HCT116 (cell line): ENCODE measurements at regions not wholly inside any gene's neighbourhood (a gene's known extent, or its start where the extent isn't known, plus 50 kb on each side); places are given as distances from the start of the nearest gene placed in this dataset.

Source experiments
- ATAC-seq: fragments of 200-7000 bp; cut with Tn5 transposase; 2 replicates; pipeline ENCODE4 v1.9.1; 2020; ENCODE audit warnings: mild to moderate bottlenecking, moderate library complexity
- BruUV-seq: library from RNA; stranded (reverse); fragments of 400-500 nt; replicated peaks from 2 replicates; lab custom pipeline; 2021; lab: Mats Ljungman, UMichigan
- CTCF ChIA-PET: fragments of 300-600 bp; sonication (Branson Sonifier 250); formaldehyde crosslinking; loops from one replicate; lab custom pipeline; 2021; ENCODE audit warnings: antibody characterized with exemption; lab: Charles Lee
- POLR2A ChIA-PET: fragments of 300-600, 350-600 bp; sonication (Branson Sonifier 250); formaldehyde crosslinking; loops from one replicate; lab custom pipeline; 2021; ENCODE audit warnings: antibody characterized with exemption; lab: Charles Lee
- RAD21 ChIA-PET, 2 experiments: fragments of 300-600 bp; sonication (Branson Sonifier 250); formaldehyde crosslinking; loops; one replicate each; lab custom pipeline; 2023; ENCODE audit warnings: low total read pairs in 2 of 2; ENCODE audit not compliant: uncharacterized antibody in 2 of 2, unreplicated experiment in 2 of 2, low non-redundant PET in 1 of 2; lab: Charles Lee
- DNase-seq: peaks from one replicate; pipeline ENCODE4 v3.0.0-alpha.2; 2010; ENCODE audit warnings: low read depth, low spot score
- H2AFZ ChIP-seq: fragments of 200-600 bp; shearing (Covaris generic), sonication (generic); 2 replicates; pipeline ENCODE4 v1.6.1; 2017; ENCODE audit warnings: low read depth, mixed run types, mixed read lengths, antibody characterized with exemption, low read length; ENCODE audit not compliant: poor library complexity, severe bottlenecking
- H3K27ac ChIP-seq: 2 replicates; pipeline ENCODE4 v1.5.1; 2012; ENCODE audit warnings: low read depth, low read length
- H3K27me3 ChIP-seq: fragments of 200-600 bp; sonication (generic); 2 replicates; pipeline ENCODE4 v1.6.1; 2016; ENCODE audit warnings: mixed run types, low read length, mixed read lengths; ENCODE audit not compliant: insufficient read depth
- H3K36me3 ChIP-seq, 2 experiments: fragments of 200-500 bp in 1 of 2; fragments of 200-600 bp in 1 of 2; sonication (Bioruptor generic) in 1 of 2; sonication (generic) in 1 of 2; 2 replicates each; pipeline versions ENCODE4 v1.5.1 to v1.6.1; 2014 to 2016; ENCODE audit warnings: low read length in 2 of 2, inconsistent platforms in 1 of 2, mixed read lengths in 1 of 2, mixed run types in 1 of 2; ENCODE audit not compliant: insufficient read depth in 2 of 2, control insufficient read depth in 1 of 2
- H3K4me1 ChIP-seq, 2 experiments: fragments of 200-600 bp in 1 of 2; sonication (generic) in 1 of 2; 2 replicates each; pipeline versions ENCODE4 v1.5.1 to v1.6.1; 2012 to 2017; ENCODE audit warnings: low read length in 2 of 2, inconsistent platforms in 1 of 2, mild to moderate bottlenecking in 1 of 2, mixed read lengths in 1 of 2, mixed run types in 1 of 2, moderate library complexity in 1 of 2; ENCODE audit not compliant: insufficient read depth in 2 of 2, control insufficient read depth in 1 of 2
- H3K4me2 ChIP-seq: fragments of 200-600 bp; sonication (generic); 2 replicates; pipeline ENCODE4 v1.6.1; 2017; ENCODE audit warnings: mixed run types, low read length, mixed read lengths
- H3K4me3 ChIP-seq, 2 experiments: fragments of 200-600 bp in 1 of 2; sonication (generic) in 1 of 2; replicated peaks in 1 of 2; 2 replicates each; pipeline ENCODE4 v1.5.1; 2011 to 2016; ENCODE audit warnings: low read length in 2 of 2, control low read depth in 1 of 2, low read depth in 1 of 2, mild to moderate bottlenecking in 1 of 2, mixed read lengths in 1 of 2, mixed run types in 1 of 2
- H3K79me2 ChIP-seq: fragments of 200-600 bp; sonication (generic); 2 replicates; pipeline ENCODE4 v1.6.1; 2017; ENCODE audit warnings: mild to moderate bottlenecking, mixed run types, low read length, moderate library complexity, mixed read lengths; ENCODE audit not compliant: insufficient read depth
- H3K9ac ChIP-seq: fragments of 200-600 bp; sonication (generic); 2 replicates; pipeline ENCODE4 v1.6.1; 2016; ENCODE audit warnings: low read length, mixed read lengths
- H3K9me2 ChIP-seq: fragments of 200-600 bp; sonication (generic), shearing (Covaris generic); 2 replicates; pipeline ENCODE4 v1.6.1; 2017; ENCODE audit warnings: mixed run types, mild to moderate bottlenecking, moderate library complexity; ENCODE audit not compliant: insufficient read depth
- H3K9me3 ChIP-seq, 2 experiments: fragments of 200-500 bp in 1 of 2; fragments of 200-600 bp in 1 of 2; sonication (Bioruptor generic) in 1 of 2; sonication (generic) in 1 of 2; 2 replicates each; pipeline ENCODE4 v1.6.1; 2014 to 2017; ENCODE audit warnings: low read length in 2 of 2, mixed read lengths in 2 of 2, inconsistent platforms in 1 of 2, low read depth in 1 of 2, mild to moderate bottlenecking in 1 of 2, mixed run types in 1 of 2, moderate library complexity in 1 of 2; ENCODE audit not compliant: control insufficient read depth in 1 of 2, insufficient read depth in 1 of 2
- H4K20me1 ChIP-seq: fragments of 200-600 bp; sonication (generic), shearing (Covaris generic); 2 replicates; pipeline ENCODE4 v1.6.1; 2017; ENCODE audit warnings: mixed run types, mild to moderate bottlenecking, moderate library complexity; ENCODE audit not compliant: insufficient read depth
- CBX3 ChIP-seq: IDR thresholded peaks from 2 replicates; pipeline ENCODE4 v1.6.1; 2012; ENCODE audit warnings: low read depth
- CEBPB ChIP-seq: IDR thresholded peaks from 2 replicates; pipeline ENCODE4 v1.6.1; 2012; ENCODE audit warnings: low read depth
- CTCF ChIP-seq, 3 experiments: fragments of 200-600 bp in 1 of 3; sonication (generic) in 1 of 3; IDR thresholded peaks in 2 of 3; conservative IDR thresholded peaks in 1 of 3; 2 replicates each; pipeline ENCODE4 v1.5.1; 2012 to 2017; ENCODE audit warnings: low read depth in 2 of 3, low read length in 2 of 3, antibody characterized with exemption in 1 of 3, borderline replicate concordance in 1 of 3, control low read depth in 1 of 3, mild to moderate bottlenecking in 1 of 3, mixed read lengths in 1 of 3, mixed run types in 1 of 3, moderate library complexity in 1 of 3; ENCODE audit not compliant: insufficient read depth in 1 of 3
- EGR1 ChIP-seq: IDR thresholded peaks from 2 replicates; pipeline ENCODE4 v1.6.1; 2012; ENCODE audit warnings: low read depth
- ELF1 ChIP-seq: IDR thresholded peaks from 2 replicates; pipeline ENCODE4 v1.6.1; 2012; ENCODE audit warnings: low read depth, borderline replicate concordance
- EZH2phosphoT487 ChIP-seq: fragments of 200-600 bp; IDR thresholded peaks from 2 replicates; pipeline ENCODE4 v1.6.1; 2018; ENCODE audit warnings: antibody characterized with exemption, borderline replicate concordance
- JUND ChIP-seq: IDR thresholded peaks from 2 replicates; pipeline ENCODE4 v1.6.1; 2012
- MAX ChIP-seq: IDR thresholded peaks from 2 replicates; pipeline ENCODE4 v1.6.1; 2012
- POLR2A ChIP-seq: IDR thresholded peaks from 2 replicates; pipeline ENCODE4 v1.7.0; 2011; ENCODE audit warnings: borderline replicate concordance; ENCODE audit not compliant: insufficient read depth, insufficient read length; ENCODE audit errors: extremely low read depth
- POLR2AphosphoS5 ChIP-seq: IDR thresholded peaks from 2 replicates; pipeline ENCODE4 v1.6.1; 2011; ENCODE audit warnings: mild to moderate bottlenecking, low read depth, low read length, moderate library complexity
- RAD21 ChIP-seq: IDR thresholded peaks from 2 replicates; pipeline ENCODE4 v1.6.1; 2012; ENCODE audit warnings: low read depth, mild to moderate bottlenecking
- SIN3A ChIP-seq: IDR thresholded peaks from 2 replicates; pipeline ENCODE4 v1.6.1; 2012; ENCODE audit warnings: low read depth
- SRF ChIP-seq: IDR thresholded peaks from 2 replicates; pipeline ENCODE4 v1.6.1; 2012; ENCODE audit warnings: low read depth
- YY1 ChIP-seq: IDR thresholded peaks from 2 replicates; pipeline ENCODE4 v1.6.1; 2011; ENCODE audit warnings: low read length, low read depth, moderate library complexity, mild to moderate bottlenecking; ENCODE audit not compliant: insufficient replicate concordance; ENCODE audit errors: extremely low read depth
- ZBTB33 ChIP-seq: IDR thresholded peaks from 2 replicates; pipeline ENCODE4 v1.6.1; 2011; ENCODE audit warnings: mild to moderate bottlenecking, low read length, moderate library complexity; ENCODE audit not compliant: insufficient replicate concordance; ENCODE audit errors: extremely low read depth
- ZFX ChIP-seq: fragments of 450-650 bp; IDR thresholded peaks from 2 replicates; pipeline ENCODE4 v1.6.1; 2017
- ZNF274 ChIP-seq: fragments of 200-500 bp; sonication (Bioruptor generic); IDR thresholded peaks from 2 replicates; pipeline ENCODE4 v1.6.1; 2014; ENCODE audit warnings: mild to moderate bottlenecking, low read depth, low read length, inconsistent platforms
- intact Hi-C: fragments of 100-400 bp; cut with micrococcal nuclease; formaldehyde crosslinking; loops from 2 replicates; pipeline ENCODE4 v1.10.0; 2022
- TF ChIP-seq, protein P1 (sequence below): IDR thresholded peaks from 2 replicates; pipeline ENCODE4 v1.6.1; 2012; ENCODE audit warnings: low read depth
- TF ChIP-seq, protein P2 (sequence below): IDR thresholded peaks from 2 replicates; pipeline ENCODE4 v1.6.1; 2012

DNA sequence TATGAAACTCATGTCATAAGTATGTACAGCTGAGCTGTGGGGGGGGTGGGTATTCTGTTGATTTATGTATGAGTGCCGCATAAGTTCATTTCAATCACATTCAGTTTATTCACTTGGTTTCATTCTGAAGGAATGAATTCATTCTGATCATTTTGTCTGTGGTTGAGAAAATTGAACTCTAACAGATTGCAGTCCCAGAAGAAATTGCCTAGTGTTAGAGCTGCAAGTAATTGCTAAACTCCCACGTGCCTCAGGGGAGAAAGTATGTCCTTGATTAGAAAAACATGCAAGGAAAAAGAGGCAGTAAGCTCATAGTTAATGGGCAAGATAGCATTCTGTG lies 442.4 kb upstream of the MGAT4C start:
- Histone ChIP-seq H3K9me3 (no peaks in the 10 kb centered on the region), H3K4me3 (no peak overlapping the region), H3K79me2 (no peaks in the 10 kb centered on the region), H3K9ac (no peak overlapping the region), H3K36me3 (no peaks in the 10 kb centered on the region), H3K9me2 (no peaks in the 10 kb centered on the region), H3K27ac (no peak overlapping the region), H3K4me2 (no peak overlapping the region), H4K20me1 (no peaks in the 10 kb centered on the region), H3K4me1 (no peaks in the 10 kb centered on the region), H2AFZ (no peak overlapping the region), H3K27me3 (no peaks in the 10 kb centered on the region)
- no peak for ATAC-seq
- ChIA-PET POLR2A (no interaction called here), RAD21 (no interaction called here), CTCF (no interaction called here)
- BruUV-seq = no TSS peak
- intact Hi-C loops = no loop called here
- no peak for DNase-seq
- TF ChIP-seq CTCF (IDR thresholded peaks at IDR 0.05 in 2 of 3, conservative IDR thresholded peaks at IDR 0.05 in 1 of 3; ENCODE audit: borderline replicate concordance in 1 of 3, insufficient read depth in 1 of 3, low read depth in 2 of 3, low read length in 2 of 3) (no peak), SRF (no peak), POLR2A (no peak), ZBTB33 (no peak), JUND (no peak), ZNF274 (no peak), EGR1 (no peak), MAX (no peak), ZFX (no peak), ELF1 (no peak), YY1 (no peak), POLR2AphosphoS5 (no peak), RAD21 (no peak), CEBPB (no peak), SIN3A (no peak), CBX3 (no peak), EZH2phosphoT487 (no peak)
- TF ChIP-seq, protein P1, sequence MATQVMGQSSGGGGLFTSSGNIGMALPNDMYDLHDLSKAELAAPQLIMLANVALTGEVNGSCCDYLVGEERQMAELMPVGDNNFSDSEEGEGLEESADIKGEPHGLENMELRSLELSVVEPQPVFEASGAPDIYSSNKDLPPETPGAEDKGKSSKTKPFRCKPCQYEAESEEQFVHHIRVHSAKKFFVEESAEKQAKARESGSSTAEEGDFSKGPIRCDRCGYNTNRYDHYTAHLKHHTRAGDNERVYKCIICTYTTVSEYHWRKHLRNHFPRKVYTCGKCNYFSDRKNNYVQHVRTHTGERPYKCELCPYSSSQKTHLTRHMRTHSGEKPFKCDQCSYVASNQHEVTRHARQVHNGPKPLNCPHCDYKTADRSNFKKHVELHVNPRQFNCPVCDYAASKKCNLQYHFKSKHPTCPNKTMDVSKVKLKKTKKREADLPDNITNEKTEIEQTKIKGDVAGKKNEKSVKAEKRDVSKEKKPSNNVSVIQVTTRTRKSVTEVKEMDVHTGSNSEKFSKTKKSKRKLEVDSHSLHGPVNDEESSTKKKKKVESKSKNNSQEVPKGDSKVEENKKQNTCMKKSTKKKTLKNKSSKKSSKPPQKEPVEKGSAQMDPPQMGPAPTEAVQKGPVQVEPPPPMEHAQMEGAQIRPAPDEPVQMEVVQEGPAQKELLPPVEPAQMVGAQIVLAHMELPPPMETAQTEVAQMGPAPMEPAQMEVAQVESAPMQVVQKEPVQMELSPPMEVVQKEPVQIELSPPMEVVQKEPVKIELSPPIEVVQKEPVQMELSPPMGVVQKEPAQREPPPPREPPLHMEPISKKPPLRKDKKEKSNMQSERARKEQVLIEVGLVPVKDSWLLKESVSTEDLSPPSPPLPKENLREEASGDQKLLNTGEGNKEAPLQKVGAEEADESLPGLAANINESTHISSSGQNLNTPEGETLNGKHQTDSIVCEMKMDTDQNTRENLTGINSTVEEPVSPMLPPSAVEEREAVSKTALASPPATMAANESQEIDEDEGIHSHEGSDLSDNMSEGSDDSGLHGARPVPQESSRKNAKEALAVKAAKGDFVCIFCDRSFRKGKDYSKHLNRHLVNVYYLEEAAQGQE = no peak
- TF ChIP-seq, protein P2, sequence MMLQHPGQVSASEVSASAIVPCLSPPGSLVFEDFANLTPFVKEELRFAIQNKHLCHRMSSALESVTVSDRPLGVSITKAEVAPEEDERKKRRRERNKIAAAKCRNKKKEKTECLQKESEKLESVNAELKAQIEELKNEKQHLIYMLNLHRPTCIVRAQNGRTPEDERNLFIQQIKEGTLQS = no peak
